H1 (cell line): ENCODE measurements at regions not wholly inside any gene's neighbourhood (a gene's known extent, or its start where the extent isn't known, plus 50 kb on each side); places are given as distances from the start of the nearest gene placed in this dataset.

Source experiments
- CTCF ChIA-PET: fragments of 300-600 bp; sonication (Branson Sonifier 250); formaldehyde crosslinking; loops from one replicate; lab custom pipeline; 2021; ENCODE audit not compliant: partially characterized antibody; lab: Charles Lee
- POLR2A ChIA-PET: fragments of 300-600 bp; sonication (Branson Sonifier 250); formaldehyde crosslinking; loops from one replicate; lab custom pipeline; 2021; ENCODE audit warnings: inconsistent platforms; ENCODE audit not compliant: partially characterized antibody; lab: Charles Lee
- DNase-seq, 2 experiments: peaks; one replicate each; pipeline versions ENCODE4 v3.0.0 to v3.0.0-alpha.2; 2010 to 2022; ENCODE audit warnings: low spot score in 2 of 2, low read depth in 1 of 2, mixed read lengths in 1 of 2
- FAIRE-seq: peaks from 2 replicates; lab custom pipeline; 2011; peaks lifted over from hg19 to GRCh38; lab: Jason Lieb, UNC
- H2AFZ ChIP-seq: 2 replicates; pipeline ENCODE4 v1.8.1; 2012; ENCODE audit warnings: low read length, inconsistent platforms
- H2AK5ac ChIP-seq: 2 replicates; pipeline ENCODE4 v1.6.1; 2013; ENCODE audit warnings: low read depth, low read length
- H2BK120ac ChIP-seq: replicated peaks from 2 replicates; pipeline ENCODE3; 2013; ENCODE audit warnings: low read depth, low read length, inconsistent platforms
- H2BK12ac ChIP-seq: 2 replicates; pipeline ENCODE4 v1.6.1; 2013; ENCODE audit warnings: low read depth, low read length
- H2BK15ac ChIP-seq: 2 replicates; pipeline ENCODE4 v1.6.1; 2013; ENCODE audit warnings: low read length
- H2BK20ac ChIP-seq: 2 replicates; pipeline ENCODE4 v1.6.1; 2013; ENCODE audit warnings: low read length
- H2BK5ac ChIP-seq: 2 replicates; pipeline ENCODE4 v1.6.1; 2013; ENCODE audit warnings: low read depth, low read length
- H3K14ac ChIP-seq: 2 replicates; pipeline ENCODE4 v1.6.1; 2013; ENCODE audit warnings: inconsistent platforms; ENCODE audit not compliant: insufficient read length
- H3K18ac ChIP-seq: 2 replicates; pipeline ENCODE4 v1.6.1; 2013; ENCODE audit warnings: low read length; ENCODE audit errors: extremely low read depth
- H3K23ac ChIP-seq: 2 replicates; pipeline ENCODE4 v1.6.1; 2013; ENCODE audit warnings: inconsistent platforms; ENCODE audit not compliant: insufficient read length
- H3K23me2 ChIP-seq: 2 replicates; pipeline ENCODE4 v1.6.1; 2013; ENCODE audit warnings: low read depth, low read length
- H3K27ac ChIP-seq: 2 replicates; pipeline ENCODE4 v1.6.1; 2011; ENCODE audit warnings: low read depth, low read length, inconsistent platforms
- H3K27me3 ChIP-seq, 4 experiments: replicated peaks in 1 of 4; 1 replicate in 1 of 4; 2 replicates in 3 of 4; pipeline versions ENCODE4 v1.6.1 to v1.8.1; 2011 to 2013; ENCODE audit warnings: low read length in 3 of 4, mild to moderate bottlenecking in 3 of 4, inconsistent platforms in 2 of 4, mixed read lengths in 2 of 4, moderate library complexity in 1 of 4; ENCODE audit not compliant: control insufficient read depth in 3 of 4, insufficient read depth in 3 of 4; ENCODE audit errors: extremely low read depth in 1 of 4
- H3K36me3 ChIP-seq, 4 experiments: 2 replicates each; pipeline versions ENCODE4 v1.6.1 to v1.8.1; 2011 to 2013; ENCODE audit warnings: mild to moderate bottlenecking in 4 of 4, low read length in 3 of 4, moderate library complexity in 2 of 4, control low read depth in 1 of 4, inconsistent platforms in 1 of 4; ENCODE audit not compliant: insufficient read depth in 4 of 4, control insufficient read depth in 2 of 4
- H3K4ac ChIP-seq: replicated peaks from 2 replicates; pipeline ENCODE3; 2013; ENCODE audit warnings: low read length, low read depth, mixed read lengths, inconsistent platforms; ENCODE audit not compliant: insufficient read length
- H3K4me1 ChIP-seq, 4 experiments: replicated peaks in 1 of 4; 1 replicate in 1 of 4; 2 replicates in 3 of 4; pipeline versions ENCODE4 v1.6.1 to v1.8.1; 2011 to 2013; ENCODE audit warnings: low read length in 3 of 4, inconsistent platforms in 2 of 4, mixed read lengths in 1 of 4; ENCODE audit not compliant: insufficient read depth in 4 of 4, control insufficient read depth in 3 of 4
- H3K4me2 ChIP-seq, 2 experiments: 2 replicates each; pipeline versions ENCODE4 v1.6.1 to v1.8.1; 2011 to 2013; ENCODE audit warnings: low read depth in 2 of 2, low read length in 2 of 2, control low read depth in 1 of 2, inconsistent platforms in 1 of 2, mild to moderate bottlenecking in 1 of 2; ENCODE audit not compliant: insufficient read depth in 1 of 2
- H3K4me3 ChIP-seq, 4 experiments: fragments of 200-600, 300-600 bp in 1 of 4; sonication (generic), shearing (Covaris generic), sonication (Bioruptor Twin) in 1 of 4; 2 replicates each; pipeline versions ENCODE4 v1.5.1 to v1.8.1; 2011 to 2016; ENCODE audit warnings: low read length in 4 of 4, low read depth in 3 of 4, control low read depth in 2 of 4, inconsistent platforms in 2 of 4, mild to moderate bottlenecking in 2 of 4, mixed read lengths in 1 of 4, moderate library complexity in 1 of 4; ENCODE audit not compliant: insufficient read depth in 2 of 4; ENCODE audit errors: extremely low read depth in 1 of 4
- H3K56ac ChIP-seq: replicated peaks from 2 replicates; pipeline ENCODE3; 2013; ENCODE audit warnings: low read depth, mild to moderate bottlenecking, mixed read lengths, low read length, inconsistent platforms; ENCODE audit not compliant: insufficient read length
- H3K79me1 ChIP-seq: 2 replicates; pipeline ENCODE4 v1.6.1; 2013; ENCODE audit warnings: low read depth, low read length, control low read depth
- H3K79me2 ChIP-seq, 2 experiments: 2 replicates each; pipeline versions ENCODE4 v1.6.1 to v1.8.1; 2012 to 2013; ENCODE audit warnings: low read length in 2 of 2, mild to moderate bottlenecking in 2 of 2, inconsistent platforms in 1 of 2; ENCODE audit not compliant: insufficient read depth in 2 of 2, control insufficient read depth in 1 of 2
- H3K9ac ChIP-seq, 4 experiments: replicated peaks in 1 of 4; 1 replicate in 1 of 4; 2 replicates in 3 of 4; pipeline versions ENCODE4 v1.6.1 to v1.8.1; 2011 to 2013; ENCODE audit warnings: low read depth in 3 of 4, low read length in 3 of 4, control low read depth in 2 of 4, mild to moderate bottlenecking in 2 of 4, moderate library complexity in 2 of 4, inconsistent platforms in 1 of 4; ENCODE audit errors: extremely low read depth in 1 of 4
- H3K9me3 ChIP-seq, 2 experiments: 2 replicates each; pipeline versions ENCODE4 v1.6.1 to v1.8.1; 2012 to 2013; ENCODE audit warnings: mild to moderate bottlenecking in 2 of 2, moderate library complexity in 2 of 2, control low read depth in 1 of 2, inconsistent platforms in 1 of 2, low read depth in 1 of 2, low read length in 1 of 2, mixed read lengths in 1 of 2; ENCODE audit not compliant: insufficient read depth in 2 of 2
- H4K20me1 ChIP-seq, 2 experiments: replicated peaks in 1 of 2; 2 replicates each; pipeline versions ENCODE3 to v1.8.1; 2011 to 2013; ENCODE audit warnings: inconsistent platforms in 2 of 2, low read length in 2 of 2, mild to moderate bottlenecking in 1 of 2; ENCODE audit not compliant: insufficient read depth in 2 of 2, control insufficient read depth in 1 of 2
- H4K5ac ChIP-seq: 2 replicates; pipeline ENCODE4 v1.6.1; 2013; ENCODE audit warnings: low read length, low read depth, mixed read lengths, inconsistent platforms; ENCODE audit not compliant: insufficient read length
- H4K8ac ChIP-seq: 2 replicates; pipeline ENCODE4 v1.8.0; 2013; ENCODE audit warnings: mild to moderate bottlenecking, moderate library complexity, low read length, inconsistent platforms; ENCODE audit not compliant: insufficient read depth; ENCODE audit errors: extremely low read depth
- H4K91ac ChIP-seq: replicated peaks from 2 replicates; pipeline ENCODE3; 2013; ENCODE audit warnings: low read length, mixed read lengths, inconsistent platforms; ENCODE audit not compliant: insufficient read length
- CHD1 ChIP-seq: IDR thresholded peaks from 2 replicates; pipeline ENCODE4 v1.6.1; 2012; ENCODE audit warnings: low read depth, low read length, improper control_type of control experiment
- CREB1 ChIP-seq: IDR thresholded peaks from 2 replicates; pipeline ENCODE4 v1.6.1; 2012; ENCODE audit warnings: inconsistent platforms
- EP300 ChIP-seq, 2 experiments: IDR thresholded peaks; 1 replicate in 1 of 2; 2 replicates in 1 of 2; pipeline ENCODE4 v1.6.1; 2011 to 2012; ENCODE audit warnings: low read depth in 2 of 2, low read length in 2 of 2, mild to moderate bottlenecking in 2 of 2, borderline replicate concordance in 1 of 2, inconsistent platforms in 1 of 2, moderate library complexity in 1 of 2
- JUND ChIP-seq: IDR thresholded peaks from 2 replicates; pipeline ENCODE4 v1.6.1; 2011; ENCODE audit warnings: mild to moderate bottlenecking, improper control_type of control experiment, low read length
- KDM5A ChIP-seq: fragments of 200-600 bp; IDR thresholded peaks from 2 replicates; pipeline ENCODE4 v1.7.1; 2012; ENCODE audit warnings: mild to moderate bottlenecking, low read length, inconsistent platforms, mixed read lengths
- POLR2A ChIP-seq, 2 experiments: IDR thresholded peaks; 1 replicate in 1 of 2; 2 replicates in 1 of 2; pipeline ENCODE4 v1.6.1; 2011; ENCODE audit warnings: low read depth in 2 of 2, low read length in 2 of 2, mild to moderate bottlenecking in 2 of 2; ENCODE audit errors: control extremely low read depth in 1 of 2
- RBBP5 ChIP-seq: IDR thresholded peaks from 2 replicates; pipeline ENCODE4 v1.7.1; 2012; ENCODE audit warnings: low read depth, mild to moderate bottlenecking, inconsistent platforms, low read length, moderate library complexity, borderline replicate concordance
- RNF2 ChIP-seq: fragments of 200-900, 300-1000 bp; sonication (generic); IDR thresholded peaks from 2 replicates; pipeline ENCODE4 v1.7.1; 2016; ENCODE audit warnings: borderline replicate concordance, low read depth, mild to moderate bottlenecking, antibody characterized with exemption, low read length; ENCODE audit not compliant: poor library complexity, severe bottlenecking; ENCODE audit errors: missing control alignments
- SIN3A ChIP-seq, 2 experiments: IDR thresholded peaks in 1 of 2; conservative IDR thresholded peaks in 1 of 2; 2 replicates each; pipeline ENCODE4 v1.6.1; 2011 to 2012; ENCODE audit warnings: low read length in 2 of 2, improper control_type of control experiment in 1 of 2, low read depth in 1 of 2, mild to moderate bottlenecking in 1 of 2
- SRF ChIP-seq: IDR thresholded peaks from 2 replicates; pipeline ENCODE4 v1.6.1; 2011; ENCODE audit warnings: mild to moderate bottlenecking, low read depth, low read length, moderate library complexity
- TAF1 ChIP-seq: IDR thresholded peaks from 2 replicates; pipeline ENCODE4 v1.6.1; 2011; ENCODE audit warnings: mild to moderate bottlenecking, low read depth, low read length
- TEAD4 ChIP-seq: IDR thresholded peaks from 2 replicates; pipeline ENCODE4 v1.6.1; 2012; ENCODE audit warnings: low read depth, low read length, inconsistent platforms, mixed read lengths
- ZNF274 ChIP-seq: IDR thresholded peaks from 2 replicates; pipeline ENCODE4 v1.7.0; 2012; ENCODE audit warnings: low read length, borderline replicate concordance; ENCODE audit errors: extremely low read depth
- WGBS, 2 experiments: shearing (Covaris generic) in 1 of 2; methylation state at CpG; one replicate each; pipeline versions ENCODE4 v1.1.6 to v1.1.7; 2013 to 2015; ENCODE audit warnings: low lambda C conversion rate in 2 of 2, mixed read lengths in 2 of 2, inconsistent platforms in 1 of 2, low coverage in 1 of 2, missing lambda C conversion rate in 1 of 2; ENCODE audit not compliant: insufficient replicate concordance in 2 of 2, insufficient coverage in 1 of 2, insufficient read length in 1 of 2; ENCODE audit errors: extremely low coverage in 1 of 2, missing lambda C conversion rate in 1 of 2; 5-methylcytosine and 5-hydroxymethylcytosine counted together
- TF ChIP-seq, protein P1 (sequence below): IDR thresholded peaks from 2 replicates; pipeline ENCODE4 v1.6.1; 2011; ENCODE audit warnings: low read length, improper control_type of control experiment

DNA sequence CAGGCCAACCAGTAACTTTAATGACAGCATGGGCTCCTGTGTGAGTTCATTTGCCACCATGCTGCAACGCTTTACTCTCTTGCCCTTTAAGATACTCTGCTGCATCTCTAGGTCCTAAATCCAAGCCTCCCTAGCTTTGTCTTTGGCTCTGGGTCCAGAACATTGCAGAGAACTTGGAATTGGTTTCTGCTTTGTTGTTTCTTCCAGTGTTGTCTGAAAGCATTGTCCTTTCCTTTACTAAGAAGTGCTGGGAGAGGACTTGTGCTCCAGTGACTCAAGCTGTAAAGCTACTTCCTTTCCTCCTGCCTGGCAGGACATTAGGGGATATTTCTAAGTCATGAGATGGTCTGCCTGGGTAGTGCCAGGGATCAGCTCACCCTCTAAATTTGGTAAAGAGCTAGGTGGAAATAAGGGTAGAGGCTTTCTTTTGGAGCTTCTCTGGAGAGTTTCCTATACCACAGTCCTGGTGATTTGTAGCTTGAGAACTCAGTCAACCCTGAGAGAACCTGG, 202.5 kb upstream of the CADM1 start:
- no peak overlapping the region for H4K8ac ChIP-seq
- no peak overlapping the region for H3K4ac ChIP-seq
- no peak overlapping the region for H3K9ac ChIP-seq
- no peak overlapping the region for H3K18ac ChIP-seq
- no peak overlapping the region for H3K4me3 ChIP-seq
- no peak overlapping the region for H3K56ac ChIP-seq
- H4K91ac ChIP-seq = no peak overlapping the region
- DNase-seq (no peak), FAIRE-seq (no peak)
- ChIA-PET CTCF (interaction anchor here (0.7 to 1.9 kb wide), 6 partner anchors 10 to 510 kb away, joined by 3 to 8 read pairs (median 3); no protein-coding TSS in a partner anchor), POLR2A (no interaction called here)
- H2BK20ac ChIP-seq = no peak overlapping the region
- H3K79me2 ChIP-seq = no peaks in the 10 kb centered on the region
- H3K23me2 ChIP-seq = no peaks in the 10 kb centered on the region
- no peak overlapping the region for H2BK5ac ChIP-seq
- H4K5ac ChIP-seq = no peak overlapping the region
- no peak overlapping the region for H3K14ac ChIP-seq
- H3K27ac ChIP-seq = no peak overlapping the region
- no peak overlapping the region for H2AFZ ChIP-seq
- no peak overlapping the region for H2BK120ac ChIP-seq
- H3K79me1 ChIP-seq = no peaks in the 10 kb centered on the region
- H2BK12ac ChIP-seq = no peak overlapping the region
- H3K4me2 ChIP-seq = no peak overlapping the region
- no peak overlapping the region for H2AK5ac ChIP-seq
- H3K36me3 ChIP-seq = no peaks in the 10 kb centered on the region
- 92% methylated on average over 1 of the region's 1 CpG; no CpG with 5 or more reads in 1 of the 2 experiments for WGBS, 2 experiments
- no peak overlapping the region for H3K23ac ChIP-seq
- H3K4me1 ChIP-seq = no peaks in the 10 kb centered on the region
- H3K9me3 ChIP-seq = no peaks in the 10 kb centered on the region
- no peaks in the 10 kb centered on the region for H4K20me1 ChIP-seq
- no peak overlapping the region for H2BK15ac ChIP-seq
- no peaks in the 10 kb centered on the region for H3K27me3 ChIP-seq
- no peak for TF ChIP-seq EP300 (IDR thresholded peaks at IDR 0.05; ENCODE audit: borderline replicate concordance in 1 of 2, low read depth in 2 of 2, low read length in 2 of 2)
- no peak for TF ChIP-seq ZNF274
- TF ChIP-seq, protein P1, sequence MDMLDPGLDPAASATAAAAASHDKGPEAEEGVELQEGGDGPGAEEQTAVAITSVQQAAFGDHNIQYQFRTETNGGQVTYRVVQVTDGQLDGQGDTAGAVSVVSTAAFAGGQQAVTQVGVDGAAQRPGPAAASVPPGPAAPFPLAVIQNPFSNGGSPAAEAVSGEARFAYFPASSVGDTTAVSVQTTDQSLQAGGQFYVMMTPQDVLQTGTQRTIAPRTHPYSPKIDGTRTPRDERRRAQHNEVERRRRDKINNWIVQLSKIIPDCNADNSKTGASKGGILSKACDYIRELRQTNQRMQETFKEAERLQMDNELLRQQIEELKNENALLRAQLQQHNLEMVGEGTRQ = no peak
- no peak for TF ChIP-seq SRF
- TF ChIP-seq RBBP5 = no peak
- no peak for TF ChIP-seq CHD1
- no peak for TF ChIP-seq TEAD4
- TF ChIP-seq TAF1 = no peak
- TF ChIP-seq SIN3A (conservative IDR thresholded peaks at IDR 0.05 in 1 of 2, IDR thresholded peaks at IDR 0.05 in 1 of 2; ENCODE audit: low read depth in 1 of 2, low read length in 2 of 2) = no peak
- TF ChIP-seq POLR2A (IDR thresholded peaks at IDR 0.05; ENCODE audit: control extremely low read depth in 1 of 2, low read depth in 2 of 2, low read length in 2 of 2) = no peak
- no peak for TF ChIP-seq JUND
- no peak for TF ChIP-seq RNF2
- TF ChIP-seq CREB1 = no peak
- TF ChIP-seq KDM5A = no peak
